Neural progenitor cell (in vitro differentiated cells): ENCODE measurements at regions not wholly inside any gene's neighbourhood (a gene's known extent, or its start where the extent isn't known, plus 50 kb on each side); places are given as distances from the start of the nearest gene placed in this dataset.

Experiments used
- DNase-seq: peaks from one replicate; pipeline ENCODE4 v3.0.0-alpha.2; 2016; ENCODE audit warnings: low spot score
- H2AFZ ChIP-seq: fragments of 200-600 bp; sonication (generic); replicated peaks from 2 replicates; pipeline ENCODE4 v1.6.1; 2016; ENCODE audit warnings: antibody characterized with exemption
- H3F3A ChIP-seq: fragments of 200-600 bp; sonication (generic); 2 replicates; pipeline ENCODE4 v1.6.1; 2016; ENCODE audit warnings: antibody characterized with exemption, low read depth
- H3K27ac ChIP-seq: fragments of 200-600 bp; sonication (generic); 2 replicates; pipeline ENCODE4 v1.5.1; 2016; ENCODE audit warnings: mild to moderate bottlenecking
- H3K27me3 ChIP-seq: fragments of 200-600 bp; sonication (generic); 2 replicates; pipeline ENCODE4 v1.6.1; 2016; ENCODE audit warnings: mild to moderate bottlenecking, moderate library complexity
- H3K36me3 ChIP-seq: fragments of 200-600 bp; sonication (generic); 2 replicates; pipeline ENCODE4 v1.5.1; 2016
- H3K4me1 ChIP-seq: fragments of 200-600 bp; sonication (generic); 2 replicates; pipeline ENCODE4 v1.6.1; 2016; ENCODE audit warnings: mixed run types
- H3K4me2 ChIP-seq: fragments of 200-600 bp; sonication (generic); 2 replicates; pipeline ENCODE4 v1.6.1; 2016
- H3K4me3 ChIP-seq: fragments of 200-600 bp; sonication (generic); 2 replicates; pipeline ENCODE4 v1.5.1; 2016
- H3K79me2 ChIP-seq: fragments of 200-600 bp; sonication (generic); 2 replicates; pipeline ENCODE4 v1.6.1; 2016; ENCODE audit warnings: low read depth
- H3K9ac ChIP-seq: fragments of 200-600 bp; sonication (generic); 2 replicates; pipeline ENCODE4 v1.6.1; 2016
- H3K9me3 ChIP-seq: fragments of 200-600 bp; sonication (generic); 2 replicates; pipeline ENCODE4 v1.5.1; 2016; ENCODE audit warnings: low read depth
- H4K20me1 ChIP-seq: fragments of 200-600 bp; sonication (generic); 2 replicates; pipeline ENCODE4 v1.6.1; 2016; ENCODE audit warnings: low read depth
- H3K27ac Mint-ChIP-seq: 3 replicates; pipeline ENCODE4 v1.8.0; 2021; ENCODE audit warnings: mixed read lengths
- H3K27me3 Mint-ChIP-seq: 2 replicates; pipeline ENCODE4 v1.8.0; 2022; ENCODE audit warnings: low read depth, mild to moderate bottlenecking, inconsistent platforms, moderate library complexity, mixed read lengths; ENCODE audit not compliant: insufficient read depth
- H3K36me3 Mint-ChIP-seq: 3 replicates; pipeline ENCODE4 v1.8.0; 2021; ENCODE audit warnings: mixed read lengths
- H3K4me1 Mint-ChIP-seq: 3 replicates; pipeline ENCODE4 v1.8.0; 2021; ENCODE audit warnings: mixed read lengths
- H3K4me3 Mint-ChIP-seq: 3 replicates; pipeline ENCODE4 v1.8.0; 2021; ENCODE audit warnings: mild to moderate bottlenecking, moderate library complexity, mixed read lengths
- H3K9me3 Mint-ChIP-seq: 3 replicates; pipeline ENCODE4 v1.8.0; 2020; ENCODE audit warnings: mixed read lengths
- EZH2 ChIP-seq: fragments of 200-600 bp; sonication (generic); IDR thresholded peaks from 2 replicates; pipeline ENCODE4 v1.6.1; 2017; ENCODE audit warnings: antibody characterized with exemption, mild to moderate bottlenecking, moderate library complexity
- EZH2phosphoT487 ChIP-seq: fragments of 200-600 bp; sonication (generic); IDR thresholded peaks from 2 replicates; pipeline ENCODE4 v1.6.1; 2017; ENCODE audit warnings: antibody characterized with exemption
- TF ChIP-seq, protein P1 (sequence below): fragments of 200-600 bp; sonication (generic); IDR thresholded peaks from 2 replicates; pipeline ENCODE4 v1.5.1; 2017; ENCODE audit warnings: antibody characterized with exemption, mild to moderate bottlenecking

DNA sequence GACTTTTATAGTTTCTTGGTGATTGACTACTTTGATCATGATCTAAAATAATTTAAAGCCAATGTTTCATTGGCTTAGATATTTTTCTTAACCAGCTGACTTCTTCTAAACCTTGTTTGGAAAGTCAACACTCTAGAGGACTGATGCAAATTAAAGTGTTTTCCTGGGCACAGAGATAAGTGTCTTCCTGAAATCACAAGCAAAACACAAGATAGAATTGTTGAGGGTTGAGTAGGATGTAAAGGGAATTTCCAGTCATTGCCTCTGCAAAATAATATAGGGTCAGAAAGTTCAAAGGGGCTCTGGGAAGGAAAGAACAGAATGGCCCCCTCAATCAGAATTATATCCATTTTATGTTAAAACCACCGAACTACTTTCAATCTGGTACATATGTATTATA, 156.3 kb upstream of the LRIG3 start:
- Histone ChIP-seq H3K9ac (no peak overlapping the region), H3F3A (no peaks in the 10 kb centered on the region), H4K20me1 (no peaks in the 10 kb centered on the region), H2AFZ (no peak overlapping the region), H3K4me2 (no peak overlapping the region), H3K79me2 (no peaks in the 10 kb centered on the region), H3K4me3 (no peak overlapping the region), H3K27ac (no peak overlapping the region), H3K9me3 (no peaks in the 10 kb centered on the region), H3K4me1 (peaks cover 16% of the 10 kb centered on the region), H3K36me3 (no peaks in the 10 kb centered on the region), H3K27me3 (no peaks in the 10 kb centered on the region)
- no peak overlapping the region for H3K27ac Mint-ChIP-seq
- H3K27me3 Mint-ChIP-seq, result peaks cover 2% of the 10 kb centered on the region
- no peak for DNase-seq
- TF ChIP-seq, protein P1, sequence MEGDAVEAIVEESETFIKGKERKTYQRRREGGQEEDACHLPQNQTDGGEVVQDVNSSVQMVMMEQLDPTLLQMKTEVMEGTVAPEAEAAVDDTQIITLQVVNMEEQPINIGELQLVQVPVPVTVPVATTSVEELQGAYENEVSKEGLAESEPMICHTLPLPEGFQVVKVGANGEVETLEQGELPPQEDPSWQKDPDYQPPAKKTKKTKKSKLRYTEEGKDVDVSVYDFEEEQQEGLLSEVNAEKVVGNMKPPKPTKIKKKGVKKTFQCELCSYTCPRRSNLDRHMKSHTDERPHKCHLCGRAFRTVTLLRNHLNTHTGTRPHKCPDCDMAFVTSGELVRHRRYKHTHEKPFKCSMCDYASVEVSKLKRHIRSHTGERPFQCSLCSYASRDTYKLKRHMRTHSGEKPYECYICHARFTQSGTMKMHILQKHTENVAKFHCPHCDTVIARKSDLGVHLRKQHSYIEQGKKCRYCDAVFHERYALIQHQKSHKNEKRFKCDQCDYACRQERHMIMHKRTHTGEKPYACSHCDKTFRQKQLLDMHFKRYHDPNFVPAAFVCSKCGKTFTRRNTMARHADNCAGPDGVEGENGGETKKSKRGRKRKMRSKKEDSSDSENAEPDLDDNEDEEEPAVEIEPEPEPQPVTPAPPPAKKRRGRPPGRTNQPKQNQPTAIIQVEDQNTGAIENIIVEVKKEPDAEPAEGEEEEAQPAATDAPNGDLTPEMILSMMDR, result no peak
- TF ChIP-seq EZH2phosphoT487 (no peak), EZH2 (no peak)
- no peak overlapping the region for H3K4me3 Mint-ChIP-seq
- H3K9me3 Mint-ChIP-seq, result no peaks in the 10 kb centered on the region
- H3K36me3 Mint-ChIP-seq, result no peaks in the 10 kb centered on the region
- peaks cover 38% of the 10 kb centered on the region for H3K4me1 Mint-ChIP-seq

DNA sequence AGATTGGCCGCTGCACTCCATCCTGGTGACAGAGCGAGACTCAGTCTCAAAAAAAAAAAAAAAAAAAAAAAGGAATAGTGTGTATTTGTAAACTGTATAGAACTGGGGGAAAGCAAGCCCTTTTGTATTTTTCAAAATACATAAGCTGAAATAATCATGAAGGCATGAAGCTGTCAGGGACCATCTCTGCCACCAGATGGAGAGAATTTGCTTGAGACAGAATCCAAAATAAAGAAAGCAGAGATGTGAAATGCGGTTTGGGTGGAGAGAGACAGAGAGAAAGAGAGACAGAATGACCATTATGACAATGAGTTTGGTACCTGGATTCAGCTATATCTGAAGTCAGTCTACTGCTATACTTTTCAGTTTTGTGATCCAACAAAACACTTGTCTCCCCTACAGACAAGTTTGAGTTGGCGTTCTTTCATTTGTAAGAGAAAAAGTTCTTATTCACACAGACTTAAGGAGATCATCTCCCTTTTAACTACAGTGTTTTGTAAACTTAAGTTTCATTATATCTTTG, 155.7 kb upstream of the LRIG3 start:
- no peak overlapping the region for H3K27ac ChIP-seq
- H3K27me3 ChIP-seq, result no peaks in the 10 kb centered on the region
- no peak overlapping the region for H3K9ac ChIP-seq
- no peaks in the 10 kb centered on the region for H4K20me1 ChIP-seq
- H3K4me1 ChIP-seq, result peaks cover 16% of the 10 kb centered on the region
- no peaks in the 10 kb centered on the region for H3K36me3 ChIP-seq
- no peak overlapping the region for H3K27ac Mint-ChIP-seq
- H3K79me2 ChIP-seq, result no peaks in the 10 kb centered on the region
- no peaks in the 10 kb centered on the region for H3K36me3 Mint-ChIP-seq
- no peak for DNase-seq
- H3K9me3 ChIP-seq, result no peaks in the 10 kb centered on the region
- TF ChIP-seq EZH2, result no peak
- TF ChIP-seq, protein P1, result no peak
- H3K4me2 ChIP-seq, result no peak overlapping the region
- peaks cover 38% of the 10 kb centered on the region for H3K4me1 Mint-ChIP-seq
- no peaks in the 10 kb centered on the region for H3K9me3 Mint-ChIP-seq
- H2AFZ ChIP-seq, result no peak overlapping the region
- no peak overlapping the region for H3K4me3 Mint-ChIP-seq
- H3K4me3 ChIP-seq, result no peak overlapping the region
- H3F3A ChIP-seq, result no peaks in the 10 kb centered on the region
- peaks cover 2% of the 10 kb centered on the region for H3K27me3 Mint-ChIP-seq

DNA sequence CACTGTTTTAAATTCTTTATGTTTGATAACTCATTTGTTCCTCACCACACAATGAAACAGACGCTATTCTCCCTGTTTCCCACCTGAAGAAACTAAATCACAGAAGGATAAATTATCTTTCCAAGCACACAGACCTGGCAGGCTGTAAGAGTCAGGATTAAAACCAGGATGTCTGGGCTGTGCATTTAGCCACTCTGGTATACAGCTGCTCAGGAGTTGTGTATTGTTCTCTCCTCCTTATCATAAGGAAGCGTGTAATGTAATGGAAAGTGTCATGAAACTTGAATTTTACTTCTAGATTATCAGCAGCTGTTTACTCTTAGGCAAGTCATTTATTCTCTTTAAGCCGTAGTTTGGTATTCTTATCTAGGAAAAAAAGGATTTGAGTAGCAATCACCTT, 154.8 kb upstream of the LRIG3 start:
- Mint-ChIP-seq H3K9me3 (no peaks in the 10 kb centered on the region), H3K4me1 (peaks cover 44% of the 10 kb centered on the region), H3K27ac (peak overlapping the region; percentile 6), H3K4me3 (no peak overlapping the region), H3K27me3 (peaks cover 2% of the 10 kb centered on the region), H3K36me3 (no peaks in the 10 kb centered on the region)
- Histone ChIP-seq H3K79me2 (no peaks in the 10 kb centered on the region), H3K36me3 (no peaks in the 10 kb centered on the region), H4K20me1 (no peaks in the 10 kb centered on the region), H2AFZ (no peak overlapping the region), H3K4me2 (no peak overlapping the region), H3K9ac (no peak overlapping the region), H3K27me3 (no peaks in the 10 kb centered on the region), H3F3A (no peaks in the 10 kb centered on the region), H3K27ac (no peak overlapping the region), H3K4me3 (no peak overlapping the region), H3K4me1 (peaks cover 23% of the 10 kb centered on the region), H3K9me3 (no peaks in the 10 kb centered on the region)
- TF ChIP-seq EZH2, result no peak
- no peak for TF ChIP-seq EZH2phosphoT487
- TF ChIP-seq, protein P1, result no peak
- DNase-seq, result no peak
